B cell (primary cell): ENCODE measurements at regions not wholly inside any gene's neighbourhood (a gene's known extent, or its start where the extent isn't known, plus 50 kb on each side); places are given as distances from the start of the nearest gene placed in this dataset.

ENCODE experiments used
- ATAC-seq: fragments of 200-7000 bp; cut with Tn5 transposase; one replicate; pipeline ENCODE4 v1.10.0; 2021; ENCODE audit warnings: low read depth, mild to moderate bottlenecking, moderate number of reproducible peaks, moderate library complexity
- CTCF ChIA-PET: fragments of 350-600 bp; sonication (Branson Sonifier 250); formaldehyde crosslinking; loops from one replicate; lab custom pipeline; 2021; ENCODE audit warnings: antibody characterized with exemption, inconsistent platforms; lab: Charles Lee
- POLR2A ChIA-PET: fragments of 350-600 bp; sonication (Branson Sonifier 250); formaldehyde crosslinking; loops from one replicate; lab custom pipeline; 2021; ENCODE audit warnings: antibody characterized with exemption; lab: Charles Lee
- DNase-seq: peaks from one replicate; pipeline ENCODE4 v3.0.0; 2013
- H2AFZ ChIP-seq: 2 replicates; pipeline ENCODE4 v1.6.1; 2012; ENCODE audit warnings: mild to moderate bottlenecking, low read depth, low read length; ENCODE audit not compliant: insufficient read depth, poor library complexity, severe bottlenecking
- H3K27ac ChIP-seq, 2 donors: 1 replicate in 1 of 2; 2 replicates in 1 of 2; pipeline ENCODE4 v1.5.1; 2012 to 2013; ENCODE audit warnings: low read length in 2 of 2, mild to moderate bottlenecking in 2 of 2, moderate library complexity in 1 of 2
- H3K27me3 ChIP-seq, 4 experiments: fragments of 200-600 bp in 1 of 4; sonication (generic) in 1 of 4; replicated peaks in 1 of 4; 1 replicate in 2 of 4; 2 replicates in 2 of 4; pipeline versions ENCODE4 v1.6.1 to v1.7.0; 2013 to 2016; ENCODE audit warnings: low read length in 3 of 4, mild to moderate bottlenecking in 2 of 4, mixed read lengths in 1 of 4, moderate library complexity in 1 of 4; ENCODE audit not compliant: insufficient read depth in 4 of 4, control insufficient read depth in 3 of 4; ENCODE audit errors: control extremely low read depth in 1 of 4
- H3K36me3 ChIP-seq, 2 experiments: replicated peaks in 1 of 2; 1 replicate in 1 of 2; 2 replicates in 1 of 2; pipeline versions ENCODE4 v1.6.1 to v1.7.1; 2013; ENCODE audit warnings: low read length in 1 of 2; ENCODE audit not compliant: insufficient read depth in 2 of 2, control insufficient read depth in 1 of 2; ENCODE audit errors: control extremely low read depth in 1 of 2, extremely low read depth in 1 of 2
- H3K4me1 ChIP-seq, 2 donors: fragments of 200-600 bp in 1 of 2; sonication (generic) in 1 of 2; 1 replicate in 1 of 2; 2 replicates in 1 of 2; pipeline versions ENCODE4 v1.5.1 to v1.6.1; 2013 to 2017; ENCODE audit warnings: low read length in 2 of 2; ENCODE audit not compliant: control insufficient read depth in 2 of 2, insufficient read depth in 2 of 2
- H3K4me2 ChIP-seq: replicated peaks from 2 replicates; pipeline ENCODE3; 2012; ENCODE audit warnings: mild to moderate bottlenecking, low read depth, low read length; ENCODE audit not compliant: poor library complexity, severe bottlenecking
- H3K4me3 ChIP-seq, 5 experiments: fragments of 200-600 bp in 1 of 5; sonication (generic) in 1 of 5; 1 replicate in 3 of 5; 2 replicates in 2 of 5; pipeline versions ENCODE4 v1.5.1 to v1.7.0; 2011 to 2016; ENCODE audit warnings: low read length in 4 of 5, mild to moderate bottlenecking in 4 of 5, low read depth in 2 of 5, control low read depth in 1 of 5, moderate library complexity in 1 of 5; ENCODE audit not compliant: insufficient read depth in 1 of 5; ENCODE audit errors: control extremely low read depth in 1 of 5, extremely low read depth in 1 of 5
- H3K79me2 ChIP-seq: fragments of 200-600 bp; sonication (generic); one replicate; pipeline ENCODE4 v1.6.0; 2016; ENCODE audit warnings: low read length; ENCODE audit not compliant: control insufficient read depth, insufficient read depth
- H3K9ac ChIP-seq: fragments of 200-600 bp; sonication (generic); 2 replicates; pipeline ENCODE4 v1.6.1; 2017; ENCODE audit warnings: mild to moderate bottlenecking, low read length, moderate library complexity
- H3K9me3 ChIP-seq, 3 donors: one replicate each; pipeline versions ENCODE4 v1.6.1 to v1.7.1; 2013; ENCODE audit warnings: low read length in 2 of 3; ENCODE audit not compliant: control insufficient read depth in 2 of 3, insufficient read depth in 1 of 3; ENCODE audit errors: control extremely low read depth in 1 of 3
- H4K20me1 ChIP-seq: 2 replicates; pipeline ENCODE4 v1.6.0; 2012; ENCODE audit warnings: mild to moderate bottlenecking, low read length; ENCODE audit not compliant: insufficient read depth, control insufficient read depth, poor library complexity, severe bottlenecking
- H3K27ac Mint-ChIP-seq: one replicate; pipeline ENCODE4 v1.8.0; 2021; ENCODE audit warnings: mixed read lengths
- H3K27me3 Mint-ChIP-seq: one replicate; pipeline ENCODE4 v1.8.0; 2021; ENCODE audit warnings: mixed read lengths
- H3K4me1 Mint-ChIP-seq: one replicate; pipeline ENCODE4 v1.8.0; 2021; ENCODE audit warnings: mixed read lengths
- H3K4me3 Mint-ChIP-seq: one replicate; pipeline ENCODE4 v1.8.0; 2021; ENCODE audit warnings: mixed read lengths
- H3K9me3 Mint-ChIP-seq: one replicate; pipeline ENCODE4 v1.8.0; 2022; ENCODE audit warnings: mixed read lengths; ENCODE audit not compliant: insufficient read depth
- CTCF ChIP-seq: fragments of 200-600 bp; IDR thresholded peaks from one replicate; pipeline ENCODE4 v1.8.0; 2022; ENCODE audit warnings: antibody characterized with exemption, mild to moderate bottlenecking
- EZH2 ChIP-seq: IDR thresholded peaks from 2 replicates; pipeline ENCODE4 v1.6.1; 2012; ENCODE audit warnings: borderline replicate concordance, low read depth, mild to moderate bottlenecking, moderate library complexity, low read length; ENCODE audit not compliant: insufficient read depth, poor library complexity, severe bottlenecking
- WGBS: methylation state at CpG from one replicate; pipeline ENCODE4 v1.1.5; 2013; ENCODE audit warnings: missing lambda C conversion rate; ENCODE audit not compliant: insufficient coverage; 5-methylcytosine and 5-hydroxymethylcytosine counted together
- intact Hi-C: fragments of 100-400 bp; cut with micrococcal nuclease; formaldehyde crosslinking; loops from one replicate; pipeline ENCODE4 v1.10.0; 2022

GRCh38 chr6:11283629-11284028 lies 51.2 kb upstream of the NEDD9 start:
- peaks cover 3% of the 10 kb centered on the region for H3K4me1 Mint-ChIP-seq
- CTCF ChIA-PET = no interaction called here
- ATAC-seq = no peak

GRCh38 chr6:11282875-11283274 lies 50.4 kb upstream of the NEDD9 start:
- H3K27me3 ChIP-seq = no peaks in the 10 kb centered on the region
- no peak overlapping the region for H3K4me3 ChIP-seq
- intact Hi-C loops = no loop called here
- H3K9me3 Mint-ChIP-seq = peaks cover 6% of the 10 kb centered on the region
- no peak overlapping the region for H2AFZ ChIP-seq
- H3K4me1 Mint-ChIP-seq = peaks cover 11% of the 10 kb centered on the region
- peaks cover 4 to 9% of the 10 kb centered on the region in 2 experiments for H3K36me3 ChIP-seq
- ATAC-seq (no peak), DNase-seq (no peak)
- H3K9ac ChIP-seq = no peak overlapping the region
- peaks cover 5 to 6% of the 10 kb centered on the region in 2 donors for H3K4me1 ChIP-seq
- 100% methylated on average over 5 of the region's 5 CpGs for WGBS
- ChIA-PET CTCF (no interaction called here), POLR2A (interaction anchor here (0.6 kb wide), 1 partner anchor 13 kb away, joined by 5 read pairs; no protein-coding TSS in a partner anchor)
- H3K4me2 ChIP-seq = no peak overlapping the region
- TF ChIP-seq EZH2 (no peak), CTCF (no peak)
- peaks cover 36% of the 10 kb centered on the region for H3K79me2 ChIP-seq
- no peaks in the 10 kb centered on the region for H3K27me3 Mint-ChIP-seq
- H3K4me3 Mint-ChIP-seq = no peak overlapping the region
- no peak overlapping the region for H3K27ac Mint-ChIP-seq
- peaks cover 0 to 4% (median 3%) of the 10 kb centered on the region in 3 donors for H3K9me3 ChIP-seq
- H3K27ac ChIP-seq = no peak overlapping the region
- H4K20me1 ChIP-seq = no peaks in the 10 kb centered on the region

More at GRCh38 chr6:11283629-11284028, 51.2 kb upstream of the NEDD9 start:
- Histone ChIP-seq H3K27me3 (no peaks in the 10 kb centered on the region), H3K36me3 (peaks cover 3 to 16% of the 10 kb centered on the region in 2 experiments), H3K27ac (no peak overlapping the region), H2AFZ (no peak overlapping the region), H4K20me1 (no peaks in the 10 kb centered on the region), H3K4me3 (no peak overlapping the region), H3K9me3 (peaks cover 0 to 4% (median 3%) of the 10 kb centered on the region in 3 donors), H3K4me2 (no peak overlapping the region), H3K79me2 (peaks cover 36% of the 10 kb centered on the region), H3K4me1 (no peaks in the 10 kb centered on the region), H3K9ac (no peak overlapping the region)
- Mint-ChIP-seq H3K4me3 (no peak overlapping the region), H3K9me3 (peaks cover 6% of the 10 kb centered on the region), H3K27ac (no peak overlapping the region), H3K27me3 (no peaks in the 10 kb centered on the region)
- WGBS = no CpG with 5 or more reads among the region's 2 CpGs
- DNase-seq = no peak
- POLR2A ChIA-PET = no interaction called here
- intact Hi-C loops = no loop called here
- TF ChIP-seq CTCF (no peak), EZH2 (no peak)
